ENCODE measurements at regions not wholly inside any gene's neighbourhood (a gene's known extent, or its start where the extent isn't known, plus 50 kb on each side); places are given as distances from the start of the nearest gene placed in this dataset.

DNA sequence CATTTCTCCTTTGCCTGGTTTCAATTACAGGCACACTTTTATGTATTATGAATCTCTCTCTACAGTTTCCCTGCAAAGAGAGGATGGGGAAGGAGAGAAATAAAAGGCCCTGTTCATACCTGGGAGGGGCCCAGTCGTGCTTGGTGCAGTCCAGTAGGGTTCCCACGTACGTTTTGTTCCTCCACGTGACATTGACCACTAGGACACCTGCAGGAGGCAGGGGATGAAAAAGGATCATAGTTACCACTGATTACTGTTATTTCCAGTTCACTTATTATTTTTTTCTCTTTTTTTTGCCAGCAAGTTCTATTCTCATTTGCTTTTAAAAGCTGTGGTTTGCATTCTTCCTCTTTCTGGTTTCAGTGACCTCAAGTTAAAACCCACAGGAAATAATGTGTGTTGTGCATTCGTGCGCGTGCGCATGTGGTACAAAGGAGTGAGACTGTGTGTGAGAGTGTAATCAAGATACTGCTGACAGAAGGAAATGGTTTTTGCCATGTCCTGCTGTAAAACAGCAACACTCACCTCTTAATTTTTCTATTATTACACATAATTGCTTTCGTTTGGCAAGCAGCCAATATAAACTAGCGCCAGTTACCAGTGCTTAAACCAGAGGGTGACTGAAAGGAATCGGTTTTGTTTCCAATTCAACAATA lies 96.8 kb downstream of the ZNF608 start (continued):
- TF ChIP-seq JUN (IDR thresholded peaks at IDR 0.05; ENCODE audit: borderline replicate concordance, low read depth, low read length) (no peak), JUN (CRISPR knock-in tag; IDR thresholded peaks at IDR 0.05; ENCODE audit: borderline replicate concordance) (no peak), FOSL1 (tag; conservative IDR thresholded peaks at IDR 0.05) (peak; percentile 33; the same call in 1 of the 2 replicates), ILK (tag; IDR thresholded peaks at IDR 0.05; ENCODE audit: borderline replicate concordance, low read depth) (no peak), CBX3 (IDR thresholded peaks at IDR 0.05; ENCODE audit: borderline replicate concordance in 1 of 2, low read length in 2 of 2) (no peak), ARID3A (IDR thresholded peaks at IDR 0.05; ENCODE audit: borderline replicate concordance, low read depth, low read length) (no peak), USF1 (CRISPR knock-in tag; IDR thresholded peaks at IDR 0.05) (peak; percentile 46; the same call in 1 of the 2 replicates), PML (IDR thresholded peaks at IDR 0.05; ENCODE audit: low read length) (peak; percentile 29; the same call in 1 of the 2 replicates), SOX6 (IDR thresholded peaks at IDR 0.05) (peak; percentile 49; the same call in 1 of the 2 replicates), E2F1 (CRISPR knock-in tag; IDR thresholded peaks at IDR 0.05) (no peak), L3MBTL2 (IDR thresholded peaks at IDR 0.05) (0 out of 2 replicates have a peak, but pooled peaks have one; percentile 27), PYGO2 (tag; IDR thresholded peaks at IDR 0.05) (no peak), USF2 (CRISPR knock-in tag; IDR thresholded peaks at IDR 0.05) (peak; percentile 61), ZNF239 (CRISPR knock-in tag; IDR thresholded peaks at IDR 0.05) (no peak), LEF1 (IDR thresholded peaks at IDR 0.05) (no peak), RNF2 (IDR thresholded peaks at IDR 0.05) (0 out of 2 replicates have a peak, but pooled peaks have one; percentile 20), ZNF316 (IDR thresholded peaks at IDR 0.05) (peak; percentile 48; the same call in 1 of the 2 replicates), ARID1B (IDR thresholded peaks at IDR 0.05) (peak; percentile 15; the same call in 1 of the 2 replicates), ETV1 (tag; conservative IDR thresholded peaks at IDR 0.05; ENCODE audit: low read depth) (peak; percentile 74), ETV5 (CRISPR knock-in tag; IDR thresholded peaks at IDR 0.05; ENCODE audit: low read depth) (no peak), HEY1 (CRISPR knock-in tag; IDR thresholded peaks at IDR 0.05; ENCODE audit: borderline replicate concordance) (no peak)
- TF ChIP-seq, protein P1, sequence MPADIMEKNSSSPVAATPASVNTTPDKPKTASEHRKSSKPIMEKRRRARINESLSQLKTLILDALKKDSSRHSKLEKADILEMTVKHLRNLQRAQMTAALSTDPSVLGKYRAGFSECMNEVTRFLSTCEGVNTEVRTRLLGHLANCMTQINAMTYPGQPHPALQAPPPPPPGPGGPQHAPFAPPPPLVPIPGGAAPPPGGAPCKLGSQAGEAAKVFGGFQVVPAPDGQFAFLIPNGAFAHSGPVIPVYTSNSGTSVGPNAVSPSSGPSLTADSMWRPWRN (IDR thresholded peaks at IDR 0.05; ENCODE audit: low read depth): peak; percentile 92
- TF ChIP-seq, protein P2, sequence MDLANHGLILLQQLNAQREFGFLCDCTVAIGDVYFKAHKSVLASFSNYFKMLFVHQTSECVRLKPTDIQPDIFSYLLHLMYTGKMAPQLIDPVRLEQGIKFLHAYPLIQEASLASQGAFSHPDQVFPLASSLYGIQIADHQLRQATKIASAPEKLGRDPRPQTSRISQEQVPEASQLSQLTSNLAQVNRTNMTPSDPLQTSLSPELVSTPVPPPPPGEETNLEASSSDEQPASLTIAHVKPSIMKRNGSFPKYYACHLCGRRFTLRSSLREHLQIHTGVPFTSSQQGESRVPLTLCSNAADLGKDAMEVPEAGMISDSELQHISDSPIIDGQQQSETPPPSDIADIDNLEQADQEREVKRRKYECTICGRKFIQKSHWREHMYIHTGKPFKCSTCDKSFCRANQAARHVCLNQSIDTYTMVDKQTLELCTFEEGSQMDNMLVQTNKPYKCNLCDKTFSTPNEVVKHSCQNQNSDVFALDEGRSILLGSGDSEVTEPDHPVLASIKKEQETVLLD (IDR thresholded peaks at IDR 0.05): peak; percentile 81; the same call in 1 of the 2 replicates

Measured in K562 (cell line).